ENCODE measurements at regions not wholly inside any gene's neighbourhood (a gene's known extent, or its start where the extent isn't known, plus 50 kb on each side); places are given as distances from the start of the nearest gene placed in this dataset.

DNA sequence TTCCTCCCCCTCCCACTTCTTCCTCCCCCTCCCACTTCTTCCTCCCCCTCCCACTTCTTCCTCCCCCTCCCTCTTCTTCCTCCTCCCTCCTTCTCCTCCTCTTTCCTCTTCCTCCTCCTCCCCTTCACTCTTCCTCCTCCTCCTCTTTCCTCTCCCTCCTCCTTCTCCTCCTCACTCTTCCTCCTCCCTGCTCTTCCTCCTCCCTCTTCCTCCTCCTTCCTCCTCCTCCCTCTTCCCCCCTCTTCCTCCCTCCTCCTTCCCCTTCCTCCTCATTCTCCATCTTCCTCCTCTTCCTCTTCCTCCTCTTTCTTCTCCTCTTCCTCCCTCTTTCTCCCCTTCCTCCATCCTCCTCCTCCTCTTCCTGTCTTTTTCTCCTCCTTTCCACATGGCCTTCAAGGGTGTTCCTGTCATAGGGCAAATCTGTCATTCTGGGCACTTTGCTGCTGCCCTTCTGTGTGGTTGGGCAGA, 111.4 kb downstream of the PHETA1 start:
- DNase-seq (ENCODE audit: low spot score): no peak
- no peaks in the 10 kb centered on the region for H3K36me3 ChIP-seq (replicated peaks; ENCODE audit: insufficient read depth, low read depth)
- H3K9me3 ChIP-seq (ENCODE audit: low read depth): no peaks in the 10 kb centered on the region
- no peak overlapping the region for H2AFZ ChIP-seq
- H3K27me3 ChIP-seq: peaks cover 4% of the 10 kb centered on the region
- no peak for TF ChIP-seq EZH2phosphoT487 (IDR thresholded peaks at IDR 0.05; ENCODE audit: low read depth, severe bottlenecking, unreplicated experiment)
- no peak for TF ChIP-seq CTCF (IDR thresholded peaks at IDR 0.05; ENCODE audit: poor library complexity)
- TF ChIP-seq EZH2 (IDR thresholded peaks at IDR 0.05; ENCODE audit: borderline replicate concordance): no peak
- no peak overlapping the region for H3K27ac ChIP-seq
- no peaks in the 10 kb centered on the region for H3K79me2 ChIP-seq
- no peak overlapping the region for H3K4me2 ChIP-seq
- no peaks in the 10 kb centered on the region for H3K4me1 ChIP-seq (ENCODE audit: insufficient read depth)
- H3K9me2 ChIP-seq (replicated peaks; ENCODE audit: insufficient read depth): no peaks in the 10 kb centered on the region
- no peaks in the 10 kb centered on the region for H4K20me1 ChIP-seq (ENCODE audit: insufficient read depth, poor library complexity, severe bottlenecking)
- no peak overlapping the region for H3K4me3 ChIP-seq

DNA sequence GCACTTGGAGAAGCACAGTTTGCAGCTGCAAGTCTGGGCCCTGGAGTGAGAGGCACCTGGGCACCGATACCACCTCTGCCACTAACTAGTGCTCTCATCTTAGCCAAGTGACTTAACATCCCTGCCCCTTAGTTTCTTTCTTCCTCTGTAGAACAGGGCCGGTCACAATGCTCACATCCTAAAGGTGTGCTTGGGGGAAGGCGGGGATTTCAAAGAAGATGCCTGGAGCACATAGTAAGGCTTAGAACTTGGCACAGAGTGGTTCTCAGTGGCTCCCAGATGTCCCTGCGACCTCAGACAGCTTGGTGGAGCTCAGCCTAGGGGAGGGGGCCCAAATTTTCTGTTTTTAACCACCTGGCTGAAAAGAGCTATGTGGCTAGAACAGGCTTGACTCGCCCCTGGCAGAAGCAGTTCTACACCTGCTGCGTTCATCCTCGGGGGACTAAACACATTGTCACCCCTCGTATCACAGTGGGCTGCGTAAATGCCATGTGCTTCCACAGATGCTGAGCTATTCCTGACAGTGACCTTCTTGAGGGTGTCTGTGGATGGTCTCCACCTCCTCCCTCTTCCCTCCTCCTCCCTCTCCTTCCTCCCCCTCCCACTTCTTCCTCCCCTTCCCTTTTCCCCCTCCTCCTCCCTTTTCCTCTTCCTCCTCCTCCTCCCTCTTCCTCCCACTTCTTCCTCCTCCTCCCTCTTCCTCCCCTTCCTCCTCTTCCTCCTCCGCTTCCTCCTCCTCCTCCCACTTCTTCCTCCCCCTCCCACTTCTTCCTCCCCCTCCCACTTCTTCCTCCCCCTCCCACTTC, 112.1 kb downstream of the PHETA1 start:
- H3K36me3 ChIP-seq (replicated peaks; ENCODE audit: insufficient read depth, low read depth): no peaks in the 10 kb centered on the region
- no peak for DNase-seq (ENCODE audit: low spot score)
- no peak overlapping the region for H2AFZ ChIP-seq
- no peaks in the 10 kb centered on the region for H3K9me3 ChIP-seq (ENCODE audit: low read depth)
- H3K4me1 ChIP-seq (ENCODE audit: insufficient read depth): no peaks in the 10 kb centered on the region
- H3K79me2 ChIP-seq: no peaks in the 10 kb centered on the region
- no peaks in the 10 kb centered on the region for H3K9me2 ChIP-seq (replicated peaks; ENCODE audit: insufficient read depth)
- H3K4me2 ChIP-seq: no peak overlapping the region
- no peak for TF ChIP-seq EZH2phosphoT487 (IDR thresholded peaks at IDR 0.05; ENCODE audit: low read depth, severe bottlenecking, unreplicated experiment)
- no peak overlapping the region for H3K27ac ChIP-seq
- H3K27me3 ChIP-seq: peaks cover 4% of the 10 kb centered on the region
- no peaks in the 10 kb centered on the region for H4K20me1 ChIP-seq (ENCODE audit: insufficient read depth, poor library complexity, severe bottlenecking)
- H3K4me3 ChIP-seq: no peak overlapping the region
- 81% methylated on average over 7 of the region's 10 CpGs for WGBS (ENCODE audit: low lambda C conversion rate, missing lambda C conversion rate)

DNA sequence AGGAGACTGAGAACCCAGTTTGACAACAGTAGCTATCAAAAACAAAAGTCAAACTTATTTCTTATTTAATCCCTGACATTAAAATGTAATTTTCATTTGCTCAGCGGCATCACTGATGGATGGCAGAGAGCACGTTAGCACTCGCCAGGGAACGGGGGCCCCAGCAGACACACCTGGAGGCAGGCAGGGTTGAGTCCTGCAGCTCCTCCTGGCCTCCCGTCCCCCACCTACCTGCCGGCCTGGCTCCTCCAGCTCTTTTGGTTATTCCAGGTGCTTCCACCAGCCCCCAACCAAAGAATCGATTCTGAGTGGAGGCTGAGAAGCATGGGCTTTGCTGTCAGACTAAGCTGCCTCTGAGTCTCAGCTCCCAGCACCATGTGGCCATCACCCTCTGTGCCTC, 113.6 kb downstream of the PHETA1 start:
- Histone ChIP-seq H3K36me3 (replicated peaks; ENCODE audit: insufficient read depth, low read depth) (no peaks in the 10 kb centered on the region), H3K27ac (no peak overlapping the region), H3K9me2 (replicated peaks; ENCODE audit: insufficient read depth) (no peaks in the 10 kb centered on the region), H2AFZ (no peak overlapping the region), H3K4me2 (no peak overlapping the region), H4K20me1 (ENCODE audit: insufficient read depth, poor library complexity, severe bottlenecking) (no peaks in the 10 kb centered on the region), H3K4me1 (ENCODE audit: insufficient read depth) (no peaks in the 10 kb centered on the region), H3K9me3 (ENCODE audit: low read depth) (no peaks in the 10 kb centered on the region), H3K4me3 (no peak overlapping the region), H3K79me2 (no peaks in the 10 kb centered on the region), H3K27me3 (peaks cover 4% of the 10 kb centered on the region)
- no peak for TF ChIP-seq CTCF (IDR thresholded peaks at IDR 0.05; ENCODE audit: poor library complexity)
- no peak for TF ChIP-seq EZH2 (IDR thresholded peaks at IDR 0.05; ENCODE audit: borderline replicate concordance)
- TF ChIP-seq EZH2phosphoT487 (IDR thresholded peaks at IDR 0.05; ENCODE audit: low read depth, severe bottlenecking, unreplicated experiment): no peak
- no peak for DNase-seq (ENCODE audit: low spot score)
- WGBS (ENCODE audit: low lambda C conversion rate, missing lambda C conversion rate): 77% methylated on average over 7 of the region's 7 CpGs

GRCh38 chr12:111254106-111254505, 114.8 kb downstream of the PHETA1 start:
- Histone ChIP-seq H3K4me1 (ENCODE audit: insufficient read depth) (no peaks in the 10 kb centered on the region), H3K4me2 (no peak overlapping the region), H3K36me3 (replicated peaks; ENCODE audit: insufficient read depth, low read depth) (no peaks in the 10 kb centered on the region), H3K9me3 (ENCODE audit: low read depth) (no peaks in the 10 kb centered on the region), H3K9me2 (replicated peaks; ENCODE audit: insufficient read depth) (no peaks in the 10 kb centered on the region), H4K20me1 (ENCODE audit: insufficient read depth, poor library complexity, severe bottlenecking) (no peaks in the 10 kb centered on the region), H2AFZ (no peak overlapping the region), H3K27me3 (peaks cover 4% of the 10 kb centered on the region), H3K4me3 (no peak overlapping the region), H3K79me2 (no peaks in the 10 kb centered on the region), H3K27ac (no peak overlapping the region)
- 81% methylated on average over 3 of the region's 3 CpGs for WGBS (ENCODE audit: low lambda C conversion rate, missing lambda C conversion rate)
- TF ChIP-seq CTCF (IDR thresholded peaks at IDR 0.05; ENCODE audit: poor library complexity) (no peak), EZH2 (IDR thresholded peaks at IDR 0.05; ENCODE audit: borderline replicate concordance) (no peak), EZH2phosphoT487 (IDR thresholded peaks at IDR 0.05; ENCODE audit: low read depth, severe bottlenecking, unreplicated experiment) (no peak)
- DNase-seq (ENCODE audit: low spot score): no peak

Data from hepatocyte (in vitro differentiated cells).